ENCODE measurements at regions not wholly inside any gene's neighbourhood (a gene's known extent, or its start where the extent isn't known, plus 50 kb on each side); places are given as distances from the start of the nearest gene placed in this dataset.

- TF ChIP-seq, protein P1, sequence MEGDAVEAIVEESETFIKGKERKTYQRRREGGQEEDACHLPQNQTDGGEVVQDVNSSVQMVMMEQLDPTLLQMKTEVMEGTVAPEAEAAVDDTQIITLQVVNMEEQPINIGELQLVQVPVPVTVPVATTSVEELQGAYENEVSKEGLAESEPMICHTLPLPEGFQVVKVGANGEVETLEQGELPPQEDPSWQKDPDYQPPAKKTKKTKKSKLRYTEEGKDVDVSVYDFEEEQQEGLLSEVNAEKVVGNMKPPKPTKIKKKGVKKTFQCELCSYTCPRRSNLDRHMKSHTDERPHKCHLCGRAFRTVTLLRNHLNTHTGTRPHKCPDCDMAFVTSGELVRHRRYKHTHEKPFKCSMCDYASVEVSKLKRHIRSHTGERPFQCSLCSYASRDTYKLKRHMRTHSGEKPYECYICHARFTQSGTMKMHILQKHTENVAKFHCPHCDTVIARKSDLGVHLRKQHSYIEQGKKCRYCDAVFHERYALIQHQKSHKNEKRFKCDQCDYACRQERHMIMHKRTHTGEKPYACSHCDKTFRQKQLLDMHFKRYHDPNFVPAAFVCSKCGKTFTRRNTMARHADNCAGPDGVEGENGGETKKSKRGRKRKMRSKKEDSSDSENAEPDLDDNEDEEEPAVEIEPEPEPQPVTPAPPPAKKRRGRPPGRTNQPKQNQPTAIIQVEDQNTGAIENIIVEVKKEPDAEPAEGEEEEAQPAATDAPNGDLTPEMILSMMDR (IDR thresholded peaks at IDR 0.05; ENCODE audit: extremely low read depth, insufficient read depth, missing control alignments), result no peak
- no peak for DNase-seq (ENCODE audit: low spot score)
- in situ Hi-C loops (cut with MboI; ENCODE audit: low pct_unique_long_range_greater_than_20kb, low sequenced_read_pairs, unreplicated experiment), result no loop called here
These were observed 470.2 kb downstream of the KDM4C start for GRCh38 chr9:7227951-7228350.

- no peak for DNase-seq (ENCODE audit: low spot score)
- TF ChIP-seq, protein P1 (IDR thresholded peaks at IDR 0.05; ENCODE audit: extremely low read depth, insufficient read depth, missing control alignments), result no peak
- in situ Hi-C loops (cut with MboI; ENCODE audit: low pct_unique_long_range_greater_than_20kb, low sequenced_read_pairs, unreplicated experiment), result no loop called here
These were observed 468.4 kb downstream of the KDM4C start for GRCh38 chr9:7226007-7226640.
